Activated B cell treated with CpG ODN at 0.5 μM for 24 hours (primary cell): ENCODE measurements at regions not wholly inside any gene's neighbourhood (a gene's known extent, or its start where the extent isn't known, plus 50 kb on each side); places are given as distances from the start of the nearest gene placed in this dataset.

Experiments
- ATAC-seq: fragments of 200-7000 bp; cut with Tn5 transposase; one replicate; pipeline ENCODE4 v1.10.0; 2021; ENCODE audit warnings: low read depth, mild to moderate bottlenecking, moderate library complexity
- CTCF ChIA-PET: fragments of 350-600 bp; sonication (Branson Sonifier 250); formaldehyde crosslinking; loops from one replicate; lab custom pipeline; 2021; ENCODE audit warnings: antibody characterized with exemption; lab: Charles Lee
- POLR2A ChIA-PET: fragments of 350-600 bp; sonication (Branson Sonifier 250); formaldehyde crosslinking; loops from one replicate; lab custom pipeline; 2021; ENCODE audit warnings: antibody characterized with exemption; lab: Charles Lee
- DNase-seq: peaks from one replicate; pipeline ENCODE4 v3.0.0; 2022
- H3K27ac Mint-ChIP-seq: one replicate; pipeline ENCODE4 v1.8.0; 2020; ENCODE audit warnings: mixed read lengths
- H3K27me3 Mint-ChIP-seq: one replicate; pipeline ENCODE4 v1.8.0; 2021; ENCODE audit warnings: mixed read lengths
- H3K36me3 Mint-ChIP-seq: one replicate; pipeline ENCODE4 v1.8.0; 2021; ENCODE audit warnings: low read depth, mixed read lengths
- H3K4me1 Mint-ChIP-seq: one replicate; pipeline ENCODE4 v1.8.0; 2021; ENCODE audit warnings: mixed read lengths
- H3K4me3 Mint-ChIP-seq: one replicate; pipeline ENCODE4 v1.8.0; 2020; ENCODE audit warnings: mild to moderate bottlenecking, mixed read lengths
- H3K9me3 Mint-ChIP-seq: one replicate; pipeline ENCODE4 v1.8.0; 2020; ENCODE audit warnings: mixed read lengths
- CTCF ChIP-seq: fragments of 200-600 bp; IDR thresholded peaks from one replicate; pipeline ENCODE4 v1.8.0; 2022; ENCODE audit warnings: antibody characterized with exemption, mild to moderate bottlenecking
- intact Hi-C: fragments of 100-400 bp; cut with micrococcal nuclease; formaldehyde crosslinking; loops from one replicate; pipeline ENCODE4 v1.15.1; 2024

GRCh38 chr16:85995541-85996423 is 96.8 kb downstream of the IRF8 start:
- Mint-ChIP-seq H3K4me3 (peak overlapping the region; percentile 78), H3K4me1 (peaks cover 89% of the 10 kb centered on the region), H3K27ac (peak overlapping the region; percentile 84), H3K27me3 (no peaks in the 10 kb centered on the region), H3K36me3 (no peaks in the 10 kb centered on the region), H3K9me3 (no peaks in the 10 kb centered on the region)
- ChIA-PET CTCF (interaction anchor here (0.7 to 4.3 kb wide), 2 partner anchors 20 to 175 kb away, joined by 3 to 31 read pairs; no protein-coding TSS in a partner anchor), POLR2A (interaction anchor here (0.6 to 2.0 kb wide), 8 partner anchors 10 to 239 kb away, joined by 3 to 6 read pairs (median 4); partner anchors contain the start of gene IRF8)
- ATAC-seq (peak; percentile 29), DNase-seq (peak; percentile 27)
- TF ChIP-seq CTCF = no peak
- intact Hi-C loops = loop anchor here (1.0 to 10.0 kb wide), 2 partner anchors 16 to 441 kb away; no protein-coding TSS in a partner anchor

GRCh38 chr16:85996843-85997242 is 97.9 kb downstream of the IRF8 start:
- ATAC-seq = no peak
- ChIA-PET CTCF (interaction anchor here (4.3 kb wide), 1 partner anchor 176 kb away, joined by 31 read pairs; no protein-coding TSS in a partner anchor), POLR2A (interaction anchor here (0.8 to 2.0 kb wide), 3 partner anchors 9 to 31 kb away, joined by 3 to 4 read pairs (median 3); no protein-coding TSS in a partner anchor)
- H3K27ac Mint-ChIP-seq = no peak overlapping the region
- peaks cover 88% of the 10 kb centered on the region for H3K4me1 Mint-ChIP-seq
- no peak for TF ChIP-seq CTCF
- no peak overlapping the region for H3K4me3 Mint-ChIP-seq
- no peaks in the 10 kb centered on the region for H3K36me3 Mint-ChIP-seq
- H3K9me3 Mint-ChIP-seq = no peaks in the 10 kb centered on the region
- intact Hi-C loops = loop anchor here (1.0 to 10.0 kb wide), 2 partner anchors 14 to 442 kb away; no protein-coding TSS in a partner anchor
- peak; percentile 4 for DNase-seq
- no peaks in the 10 kb centered on the region for H3K27me3 Mint-ChIP-seq

GRCh38 chr16:85998171-85998867 is 99.4 kb downstream of the IRF8 start:
- Mint-ChIP-seq H3K27ac (peak overlapping the region; percentile 16), H3K4me3 (peak overlapping the region; percentile 13), H3K9me3 (no peaks in the 10 kb centered on the region), H3K4me1 (peaks cover 87% of the 10 kb centered on the region), H3K27me3 (no peaks in the 10 kb centered on the region), H3K36me3 (no peaks in the 10 kb centered on the region)
- TF ChIP-seq CTCF = no peak
- POLR2A ChIA-PET = interaction anchor here (1.0 to 1.6 kb wide), 4 partner anchors 8 to 33 kb away, joined by 3 to 6 read pairs (median 3); no protein-coding TSS in a partner anchor
- peak; percentile 12 for DNase-seq
- intact Hi-C loops = loop anchor here (10.0 kb wide), 1 partner anchor 444 kb away; no protein-coding TSS in a partner anchor
- ATAC-seq = no peak
- CTCF ChIA-PET = interaction anchor here (1.0 to 4.3 kb wide), 2 partner anchors 17 to 178 kb away, joined by 3 to 31 read pairs; no protein-coding TSS in a partner anchor

- Mint-ChIP-seq H3K27me3 (no peaks in the 10 kb centered on the region), H3K27ac (peak overlapping the region; percentile 16), H3K4me1 (peaks cover 85% of the 10 kb centered on the region), H3K4me3 (peak overlapping the region; percentile 16), H3K36me3 (no peaks in the 10 kb centered on the region), H3K9me3 (no peaks in the 10 kb centered on the region)
- ChIA-PET POLR2A (interaction anchor here (1.0 to 1.6 kb wide), 3 partner anchors 9 to 34 kb away, joined by 3 to 6 read pairs (median 3); no protein-coding TSS in a partner anchor), CTCF (interaction anchor here (1.0 to 4.3 kb wide), 2 partner anchors 17 to 178 kb away, joined by 3 to 31 read pairs; no protein-coding TSS in a partner anchor)
- TF ChIP-seq CTCF = no peak
- intact Hi-C loops = loop anchor here (10.0 kb wide), 1 partner anchor 444 kb away; no protein-coding TSS in a partner anchor
- ATAC-seq (no peak), DNase-seq (peak; percentile 14)
Observed at GRCh38 chr16:85998868-85999729, 100.1 kb downstream of the IRF8 start.
